A549 (cell line): ENCODE measurements at regions not wholly inside any gene's neighbourhood (a gene's known extent, or its start where the extent isn't known, plus 50 kb on each side); places are given as distances from the start of the nearest gene placed in this dataset.

Experiments
- ATAC-seq, 2 experiments: fragments of 200-7000 bp in 1 of 2; fragments of >200 bp in 1 of 2; cut with Nextera tagmentation in 1 of 2; cut with Tn5 transposase in 1 of 2; 3 replicates each; pipeline versions ENCODE4 v1.8.0 to v1.9.1; 2018 to 2020; ENCODE audit warnings: mild to moderate bottlenecking in 1 of 2, moderate library complexity in 1 of 2
- CTCF ChIA-PET: fragments of 300-600 bp; sonication (Branson Sonifier 250); formaldehyde crosslinking; extraction: SDS; loops from one replicate; lab custom pipeline; 2021; ENCODE audit warnings: antibody characterized with exemption, inconsistent platforms; lab: Yijun Ruan, JAX
- POLR2A ChIA-PET: fragments of 350-600 bp; formaldehyde crosslinking; extraction: SDS; loops from one replicate; lab custom pipeline; 2021; ENCODE audit warnings: antibody characterized with exemption, inconsistent platforms; lab: Yijun Ruan, JAX
- DNase-seq, 2 experiments: peaks; one replicate each; pipeline versions ENCODE4 v3.0.0 to v3.0.0-alpha.2; 2011 to 2016; ENCODE audit warnings: low read depth in 1 of 2, low spot score in 1 of 2
- FAIRE-seq: peaks from 2 replicates; lab custom pipeline; 2011; peaks lifted over from hg19 to GRCh38; lab: Jason Lieb, UNC
- H3K27ac ChIP-seq, 2 experiments: fragments of >200 bp; sonication (Bioruptor Twin); formaldehyde crosslinking; 3 replicates each; pipeline ENCODE4 v1.5.1; 2016 to 2017
- H3K4me1 ChIP-seq: fragments of >200 bp; sonication (Bioruptor Twin); formaldehyde crosslinking; 3 replicates; pipeline ENCODE4 v1.6.1; 2016
- H3K4me2 ChIP-seq: fragments of >200 bp; sonication (Bioruptor Twin); formaldehyde crosslinking; 3 replicates; pipeline ENCODE4 v1.6.1; 2016
- H3K4me3 ChIP-seq: fragments of >200 bp; sonication (Bioruptor Twin); formaldehyde crosslinking; 3 replicates; pipeline ENCODE4 v1.5.1; 2016
- H3K9me3 ChIP-seq: fragments of >200 bp; sonication (Bioruptor Twin); formaldehyde crosslinking; 3 replicates; pipeline ENCODE4 v1.6.1; 2016
- CEBPB ChIP-seq, 2 experiments: fragments of >200 bp in 1 of 2; sonication (Bioruptor Twin) in 1 of 2; formaldehyde crosslinking in 1 of 2; IDR thresholded peaks; 2 replicates each; pipeline ENCODE4 v1.6.1; 2012 to 2016
- EHF ChIP-seq: fragments of 250-450 bp; sonication (Bioruptor Pico); IDR thresholded peaks from 2 replicates; pipeline ENCODE4 v1.5.0; 2020; ENCODE audit warnings: mild to moderate bottlenecking
- FOSL2 ChIP-seq, 2 experiments: fragments of 450-650 bp in 1 of 2; fragments of >200 bp in 1 of 2; sonication (Bioruptor Twin) in 1 of 2; formaldehyde crosslinking; IDR thresholded peaks; 2 replicates each; pipeline versions ENCODE4 v1.5.0 to v1.6.1; 2016 to 2020; ENCODE audit warnings: mild to moderate bottlenecking in 1 of 2, moderate library complexity in 1 of 2
- JUNB ChIP-seq: fragments of >200 bp; sonication (Bioruptor Twin); formaldehyde crosslinking; IDR thresholded peaks from 2 replicates; pipeline ENCODE4 v1.6.1; 2016
- KDM1A ChIP-seq: fragments of 200-600 bp; sonication (generic); IDR thresholded peaks from 2 replicates; pipeline ENCODE4 v1.6.1; 2016; ENCODE audit warnings: low read depth, mild to moderate bottlenecking
- MAFK ChIP-seq: fragments of 450-650 bp; IDR thresholded peaks from 2 replicates; pipeline ENCODE4 v1.6.1; 2014; ENCODE audit not compliant: partially characterized antibody
- MAX ChIP-seq: IDR thresholded peaks from 2 replicates; pipeline ENCODE4 v1.6.1; 2012
- NFE2L2 ChIP-seq: fragments of 150-350 bp; conservative IDR thresholded peaks from 2 replicates; pipeline ENCODE4 v1.6.1; 2014; ENCODE audit warnings: low read length
- REST ChIP-seq: fragments of 200-600 bp; sonication (generic); IDR thresholded peaks from 2 replicates; pipeline ENCODE4 v1.6.1; 2016; ENCODE audit warnings: antibody characterized with exemption, mild to moderate bottlenecking, moderate library complexity
- SREBF2 ChIP-seq: fragments of 450-650 bp; IDR thresholded peaks from 2 replicates; pipeline ENCODE4 v1.6.1; 2014; ENCODE audit warnings: mild to moderate bottlenecking, moderate library complexity
- TP53 ChIP-seq: fragments of 250-450 bp; sonication (Bioruptor Pico); IDR thresholded peaks from 2 replicates; pipeline ENCODE4 v1.5.0; 2021; ENCODE audit warnings: mild to moderate bottlenecking, moderate library complexity
- USF2 ChIP-seq: fragments of 450-650 bp; IDR thresholded peaks from 2 replicates; pipeline ENCODE4 v1.6.1; 2014; ENCODE audit warnings: antibody characterized with exemption
- ZFP36 ChIP-seq: fragments of 450-650 bp; IDR thresholded peaks from 2 replicates; pipeline ENCODE4 v1.6.1; 2014; ENCODE audit warnings: borderline replicate concordance; ENCODE audit not compliant: partially characterized antibody
- WGBS: methylation state at CpG from one replicate; pipeline ENCODE4 v1.1.6; 2017; ENCODE audit errors: missing lambda C conversion rate; 5-methylcytosine and 5-hydroxymethylcytosine counted together

- no peak for TF ChIP-seq KDM1A
- no peak for TF ChIP-seq USF2
- peak; percentile 83 for TF ChIP-seq MAFK
- no peak for TF ChIP-seq JUNB
- TF ChIP-seq, all 56 proteins: peak for 1
- POLR2A ChIA-PET, result no interaction called here
- H3K9me3 ChIP-seq, result no peaks in the 10 kb centered on the region
- ATAC-seq (no peak), DNase-seq (no peak), FAIRE-seq (no peak)
- no peak overlapping the region for H3K4me2 ChIP-seq
- 82% methylated on average over 3 of the region's 3 CpGs for WGBS
- peaks cover 28% of the 10 kb centered on the region for H3K4me1 ChIP-seq
- H3K27ac ChIP-seq, result peak overlapping the region; percentile 24 to 41; a peak in 4 of 6 replicates
- CTCF ChIA-PET, result no interaction called here
- H3K4me3 ChIP-seq, result no peak overlapping the region
These were observed 369.5 kb downstream of the MFSD1 start for GRCh38 chr3:159171333-159171732.

- ChIA-PET CTCF (interaction anchor here (0.6 kb wide), 1 partner anchor 1286 kb away, joined by 3 read pairs; no protein-coding TSS in a partner anchor), POLR2A (no interaction called here)
- 75% methylated on average over 2 of the region's 2 CpGs for WGBS
- no peak for ATAC-seq
- no peak for DNase-seq
- FAIRE-seq, result peak; percentile 7
- Histone ChIP-seq H3K4me1 (peaks cover 28% of the 10 kb centered on the region), H3K27ac (no peak overlapping the region), H3K4me2 (no peak overlapping the region), H3K9me3 (no peaks in the 10 kb centered on the region), H3K4me3 (no peak overlapping the region)
- TF ChIP-seq MAX (no peak), TP53 (CRISPR knock-in tag) (no peak), ZFP36 (no peak), FOSL2 (IDR thresholded peaks at IDR 0.05) (no peak), FOSL2 (CRISPR knock-in tag; IDR thresholded peaks at IDR 0.05) (no peak), CEBPB (IDR thresholded peaks at IDR 0.05) (no peak), REST (no peak)
These were observed 370.6 kb downstream of the MFSD1 start for GRCh38 chr3:159172473-159172872.

GRCh38 chr3:159174715-159175692 is 373.1 kb downstream of the MFSD1 start:
- CTCF ChIA-PET, result interaction anchor here (1.7 to 2.3 kb wide), 2 partner anchors 8 to 17 kb away, joined by 3 to 6 read pairs; no protein-coding TSS in a partner anchor
- WGBS, result 53% methylated on average over 7 of the region's 7 CpGs
- POLR2A ChIA-PET, result no interaction called here
- no peak overlapping the region for H3K4me2 ChIP-seq
- H3K4me1 ChIP-seq, result peaks cover 18% of the 10 kb centered on the region
- no peak overlapping the region for H3K4me3 ChIP-seq
- H3K27ac ChIP-seq, result peak overlapping the region in 1 of 2 experiments; percentile 28; a peak in 1 of 6 replicates
- no peak for DNase-seq
- FAIRE-seq, result no peak
- ATAC-seq, result no peak
- H3K9me3 ChIP-seq, result no peaks in the 10 kb centered on the region
- peak; percentile 84 for TF ChIP-seq NFE2L2
- TF ChIP-seq MAFK, result peak; percentile 90
- no peak for TF ChIP-seq EHF (CRISPR knock-in tag)
- TF ChIP-seq SREBF2, result no peak
